OCI-LY7 (cell line): ENCODE measurements at regions not wholly inside any gene's neighbourhood (a gene's known extent, or its start where the extent isn't known, plus 50 kb on each side); places are given as distances from the start of the nearest gene placed in this dataset.

Source experiments
- BruUV-seq: library from RNA; stranded (reverse); fragments of 400-500 nt; replicated peaks from 2 replicates; lab custom pipeline; 2021; lab: Mats Ljungman, UMichigan
- CTCF ChIA-PET: fragments of 300-600 bp; sonication (Branson Sonifier 250); formaldehyde crosslinking; loops from one replicate; lab custom pipeline; 2022; ENCODE audit warnings: antibody characterized with exemption; ENCODE audit not compliant: unreplicated experiment; lab: Charles Lee
- POLR2A ChIA-PET: fragments of 300-600 bp; sonication (Branson Sonifier 250); formaldehyde crosslinking; loops from one replicate; lab custom pipeline; 2022; ENCODE audit warnings: antibody characterized with exemption; lab: Charles Lee
- DNase-seq: peaks from one replicate; pipeline ENCODE4 v3.0.0-alpha.2; 2015; ENCODE audit warnings: low spot score
- H2AFZ ChIP-seq: fragments of 200-600 bp; sonication (generic), shearing (Covaris generic); 2 replicates; pipeline ENCODE4 v1.6.1; 2014; ENCODE audit warnings: mild to moderate bottlenecking, antibody characterized with exemption, low read length, moderate library complexity
- H3K27ac ChIP-seq: fragments of 200-600 bp; sonication (generic); 2 replicates; pipeline ENCODE4 v1.5.1; 2014; ENCODE audit warnings: mixed run types, low read depth, mild to moderate bottlenecking, moderate library complexity, low read length, inconsistent platforms; ENCODE audit not compliant: poor library complexity, severe bottlenecking
- H3K36me3 ChIP-seq: fragments of 200-600 bp; sonication (generic); 2 replicates; pipeline ENCODE4 v1.6.1; 2014; ENCODE audit warnings: mild to moderate bottlenecking, antibody characterized with exemption, low read length, moderate library complexity, mixed read lengths; ENCODE audit not compliant: insufficient read depth
- H3K4me1 ChIP-seq: fragments of 200-600 bp; sonication (generic); 2 replicates; pipeline ENCODE4 v1.5.1; 2014; ENCODE audit warnings: mild to moderate bottlenecking, low read length; ENCODE audit not compliant: insufficient read depth, poor library complexity, severe bottlenecking
- H3K4me2 ChIP-seq: fragments of 200-600 bp; sonication (generic); 2 replicates; pipeline ENCODE4 v1.6.1; 2014; ENCODE audit warnings: mild to moderate bottlenecking, low read length
- H3K4me3 ChIP-seq: fragments of 200-600 bp; sonication (generic); 2 replicates; pipeline ENCODE4 v1.5.1; 2014; ENCODE audit warnings: mild to moderate bottlenecking, low read depth, low read length; ENCODE audit not compliant: poor library complexity, severe bottlenecking
- H3K79me2 ChIP-seq: fragments of 200-600 bp; sonication (generic); 2 replicates; pipeline ENCODE4 v1.6.1; 2016; ENCODE audit warnings: low read depth, mild to moderate bottlenecking, low read length, moderate library complexity, mixed read lengths; ENCODE audit not compliant: insufficient read depth
- H3K9me2 ChIP-seq: fragments of 200-600 bp; sonication (generic); 2 replicates; pipeline ENCODE4 v1.6.1; 2016; ENCODE audit warnings: mild to moderate bottlenecking, low read length, mixed read lengths; ENCODE audit not compliant: insufficient read depth
- H3K9me3 ChIP-seq: fragments of 200-600 bp; sonication (generic); 2 replicates; pipeline ENCODE4 v1.6.1; 2014; ENCODE audit warnings: mild to moderate bottlenecking, mixed run types, low read length, mixed read lengths
- H4K20me1 ChIP-seq: fragments of 200-600 bp; sonication (generic); 2 replicates; pipeline ENCODE4 v1.6.1; 2014; ENCODE audit warnings: mild to moderate bottlenecking, antibody characterized with exemption, low read length, moderate library complexity, mixed read lengths; ENCODE audit not compliant: insufficient read depth
- CTCF ChIP-seq: fragments of 200-600 bp; sonication (generic); conservative IDR thresholded peaks from 2 replicates; pipeline ENCODE4 v1.5.1; 2014; ENCODE audit warnings: mild to moderate bottlenecking, antibody characterized with exemption, low read length, moderate library complexity, mixed read lengths
- EZH2phosphoT487 ChIP-seq: fragments of 200-600 bp; sonication (generic); IDR thresholded peaks from 2 replicates; pipeline ENCODE4 v1.6.1; 2018; ENCODE audit warnings: low read depth, borderline replicate concordance, mild to moderate bottlenecking, mixed run types, antibody characterized with exemption, low read length, moderate library complexity, mixed read lengths
- intact Hi-C: fragments of 100-400 bp; cut with micrococcal nuclease; formaldehyde crosslinking; loops from one replicate; pipeline ENCODE4 v1.10.0; 2022; ENCODE audit not compliant: unreplicated experiment

- Histone ChIP-seq H4K20me1 (no peaks in the 10 kb centered on the region), H2AFZ (peak overlapping the region; percentile 13; the same call in 1 of the 2 replicates), H3K4me3 (no peak overlapping the region), H3K27ac (no peak overlapping the region), H3K4me1 (peaks cover 84% of the 10 kb centered on the region), H3K9me2 (no peaks in the 10 kb centered on the region), H3K36me3 (no peaks in the 10 kb centered on the region), H3K9me3 (no peaks in the 10 kb centered on the region), H3K4me2 (peak overlapping the region; percentile 21; the same call in 1 of the 2 replicates), H3K79me2 (no peaks in the 10 kb centered on the region)
- no TSS peak for BruUV-seq
- TF ChIP-seq EZH2phosphoT487 (no peak), CTCF (no peak)
- POLR2A ChIA-PET = interaction anchor here (1.8 to 2.2 kb wide), 2 partner anchors 12 to 22 kb away, joined by 4 to 6 read pairs; no protein-coding TSS in a partner anchor
- intact Hi-C loops = no loop called here
- CTCF ChIA-PET = interaction anchor here (0.6 to 1.4 kb wide), 2 partner anchors 9 to 11 kb away, joined by 3 read pairs; no protein-coding TSS in a partner anchor
- no peak for DNase-seq
Observed at GRCh38 chr14:22500525-22500924, 88.5 kb downstream of the DAD1 start.

GRCh38 chr14:22497671-22498093, 91.3 kb downstream of the DAD1 start:
- H3K36me3 ChIP-seq = no peaks in the 10 kb centered on the region

More at GRCh38 chr14:22497671-22498093, 91.3 kb downstream of the DAD1 start:
- TF ChIP-seq EZH2phosphoT487 = no peak
- TF ChIP-seq CTCF = no peak
- intact Hi-C loops = no loop called here
- Histone ChIP-seq H3K4me3 (no peak overlapping the region), H3K27ac (no peak overlapping the region), H3K4me1 (peaks cover 93% of the 10 kb centered on the region), H3K9me2 (no peaks in the 10 kb centered on the region), H3K9me3 (no peaks in the 10 kb centered on the region), H3K4me2 (peak overlapping the region; percentile 67; the same call in 1 of the 2 replicates), H3K79me2 (no peaks in the 10 kb centered on the region), H2AFZ (no peak overlapping the region), H4K20me1 (no peaks in the 10 kb centered on the region)
- ChIA-PET POLR2A (interaction anchor here (1.1 to 1.7 kb wide), 2 partner anchors 14 to 16 kb away, joined by 4 to 6 read pairs; no protein-coding TSS in a partner anchor), CTCF (interaction anchor here (1.5 kb wide), 1 partner anchor 33 kb away, joined by 5 read pairs; no protein-coding TSS in a partner anchor)
- no peak for DNase-seq
- no TSS peak for BruUV-seq
